ENCODE measurements at regions not wholly inside any gene's neighbourhood (a gene's known extent, or its start where the extent isn't known, plus 50 kb on each side); places are given as distances from the start of the nearest gene placed in this dataset.

DNA sequence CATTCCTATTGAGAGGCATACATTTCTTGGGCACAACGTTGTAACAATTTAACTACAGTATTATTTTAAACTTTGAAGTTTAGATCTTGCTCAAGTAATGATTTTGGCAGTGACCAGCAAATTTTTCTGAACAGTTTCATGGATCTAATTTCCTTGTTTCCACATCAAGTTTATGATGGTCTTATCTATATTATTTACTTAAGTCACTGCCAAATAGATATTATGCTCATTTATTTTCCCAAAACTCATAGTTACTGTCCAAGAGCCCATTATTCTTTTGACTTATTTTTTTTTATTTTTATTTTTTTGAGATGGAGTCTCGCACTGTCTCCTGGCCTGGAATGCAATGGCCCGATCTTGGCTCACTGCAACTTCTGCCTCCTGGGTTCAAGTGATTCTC is 86.5 kb upstream of the TLE4 start:
- TF ChIP-seq EP300 (IDR thresholded peaks at IDR 0.05) (no peak), POLR2A (IDR thresholded peaks at IDR 0.05) (no peak)
- TF ChIP-seq, protein P1, sequence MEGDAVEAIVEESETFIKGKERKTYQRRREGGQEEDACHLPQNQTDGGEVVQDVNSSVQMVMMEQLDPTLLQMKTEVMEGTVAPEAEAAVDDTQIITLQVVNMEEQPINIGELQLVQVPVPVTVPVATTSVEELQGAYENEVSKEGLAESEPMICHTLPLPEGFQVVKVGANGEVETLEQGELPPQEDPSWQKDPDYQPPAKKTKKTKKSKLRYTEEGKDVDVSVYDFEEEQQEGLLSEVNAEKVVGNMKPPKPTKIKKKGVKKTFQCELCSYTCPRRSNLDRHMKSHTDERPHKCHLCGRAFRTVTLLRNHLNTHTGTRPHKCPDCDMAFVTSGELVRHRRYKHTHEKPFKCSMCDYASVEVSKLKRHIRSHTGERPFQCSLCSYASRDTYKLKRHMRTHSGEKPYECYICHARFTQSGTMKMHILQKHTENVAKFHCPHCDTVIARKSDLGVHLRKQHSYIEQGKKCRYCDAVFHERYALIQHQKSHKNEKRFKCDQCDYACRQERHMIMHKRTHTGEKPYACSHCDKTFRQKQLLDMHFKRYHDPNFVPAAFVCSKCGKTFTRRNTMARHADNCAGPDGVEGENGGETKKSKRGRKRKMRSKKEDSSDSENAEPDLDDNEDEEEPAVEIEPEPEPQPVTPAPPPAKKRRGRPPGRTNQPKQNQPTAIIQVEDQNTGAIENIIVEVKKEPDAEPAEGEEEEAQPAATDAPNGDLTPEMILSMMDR (IDR thresholded peaks at IDR 0.05): no peak

Data from ovary (tissue), 3 donors.